ENCODE measurements at regions not wholly inside any gene's neighbourhood (a gene's known extent, or its start where the extent isn't known, plus 50 kb on each side); places are given as distances from the start of the nearest gene placed in this dataset.
A peak's percentile ranks its signal among the peaks of the same experiment; 100 is the strongest.

GRCh38 chr19:29404951-29405727, 120.7 kb upstream of the VSTM2B start:
- Histone ChIP-seq H3K4me3 (no peak overlapping the region), H3K27ac (peak overlapping the region in 2 of 4 donors; percentile 13 to 31), H3K4me1 (no peaks in the 10 kb centered on the region), H3K27me3 (no peaks in the 10 kb centered on the region), H3K9me3 (no peaks in the 10 kb centered on the region), H3K36me3 (no peaks in the 10 kb centered on the region)
- TF ChIP-seq, protein P1, sequence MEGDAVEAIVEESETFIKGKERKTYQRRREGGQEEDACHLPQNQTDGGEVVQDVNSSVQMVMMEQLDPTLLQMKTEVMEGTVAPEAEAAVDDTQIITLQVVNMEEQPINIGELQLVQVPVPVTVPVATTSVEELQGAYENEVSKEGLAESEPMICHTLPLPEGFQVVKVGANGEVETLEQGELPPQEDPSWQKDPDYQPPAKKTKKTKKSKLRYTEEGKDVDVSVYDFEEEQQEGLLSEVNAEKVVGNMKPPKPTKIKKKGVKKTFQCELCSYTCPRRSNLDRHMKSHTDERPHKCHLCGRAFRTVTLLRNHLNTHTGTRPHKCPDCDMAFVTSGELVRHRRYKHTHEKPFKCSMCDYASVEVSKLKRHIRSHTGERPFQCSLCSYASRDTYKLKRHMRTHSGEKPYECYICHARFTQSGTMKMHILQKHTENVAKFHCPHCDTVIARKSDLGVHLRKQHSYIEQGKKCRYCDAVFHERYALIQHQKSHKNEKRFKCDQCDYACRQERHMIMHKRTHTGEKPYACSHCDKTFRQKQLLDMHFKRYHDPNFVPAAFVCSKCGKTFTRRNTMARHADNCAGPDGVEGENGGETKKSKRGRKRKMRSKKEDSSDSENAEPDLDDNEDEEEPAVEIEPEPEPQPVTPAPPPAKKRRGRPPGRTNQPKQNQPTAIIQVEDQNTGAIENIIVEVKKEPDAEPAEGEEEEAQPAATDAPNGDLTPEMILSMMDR (IDR thresholded peaks at IDR 0.05): no peak
- TF ChIP-seq POLR2A (IDR thresholded peaks at IDR 0.05): no peak
- DNase-seq: no peak

DNA sequence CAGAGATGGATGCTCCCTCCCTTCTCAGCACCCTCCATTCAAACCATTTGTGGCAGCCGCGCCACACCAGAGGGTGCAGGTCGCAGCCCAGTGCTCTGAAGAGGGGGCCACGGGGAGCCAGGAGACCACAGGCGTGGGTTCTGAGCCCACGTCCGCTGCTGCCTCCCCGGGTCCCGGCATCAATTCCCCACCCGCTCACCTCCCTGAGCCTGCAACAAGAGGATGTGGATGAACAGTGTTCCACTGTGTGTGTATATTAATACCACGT, 120.1 kb upstream of the VSTM2B start:
- H3K4me1 ChIP-seq: no peaks in the 10 kb centered on the region
- TF ChIP-seq, protein P1 (IDR thresholded peaks at IDR 0.05): no peak
- no peak for TF ChIP-seq POLR2A (IDR thresholded peaks at IDR 0.05)

GRCh38 chr19:29409076-29409862, 116.5 kb upstream of the VSTM2B start:
- no peak for DNase-seq
- no peak overlapping the region for H3K27ac ChIP-seq

More for the DNA sequence above, 120.1 kb upstream of the VSTM2B start:
- Histone ChIP-seq H3K27me3 (no peaks in the 10 kb centered on the region), H3K9me3 (no peaks in the 10 kb centered on the region), H3K27ac (peak overlapping the region in 2 of 4 donors; percentile 13 to 31), H3K4me3 (no peak overlapping the region), H3K36me3 (no peaks in the 10 kb centered on the region)
- DNase-seq: no peak

DNA sequence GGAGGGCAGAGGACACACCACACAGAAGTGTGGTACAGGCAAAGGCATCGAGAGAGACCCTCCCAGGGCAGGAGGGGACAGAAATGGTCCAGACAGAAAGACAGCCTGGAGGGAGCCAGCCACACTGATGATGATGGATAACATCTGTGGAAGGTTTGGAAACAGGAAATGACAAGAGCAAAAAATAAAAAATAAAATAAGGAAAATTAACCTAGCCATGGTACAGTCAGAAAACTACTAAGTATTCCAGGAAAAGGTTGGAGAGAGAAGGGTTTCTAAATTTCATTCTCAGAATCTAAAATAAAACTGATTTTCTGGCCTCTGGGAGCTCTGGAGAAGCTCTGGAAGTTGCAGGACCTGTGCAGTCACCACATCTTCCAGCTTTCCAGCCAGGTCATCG, 115.2 kb upstream of the VSTM2B start:
- Histone ChIP-seq H3K4me1 (no peaks in the 10 kb centered on the region), H3K4me3 (no peak overlapping the region), H3K27ac (no peak overlapping the region), H3K9me3 (no peaks in the 10 kb centered on the region), H3K27me3 (no peaks in the 10 kb centered on the region), H3K36me3 (no peaks in the 10 kb centered on the region)
- DNase-seq: no peak
- TF ChIP-seq, protein P1 (IDR thresholded peaks at IDR 0.05): no peak
- no peak for TF ChIP-seq POLR2A (IDR thresholded peaks at IDR 0.05)

More at GRCh38 chr19:29409076-29409862, 116.5 kb upstream of the VSTM2B start:
- Histone ChIP-seq H3K27me3 (no peaks in the 10 kb centered on the region), H3K4me3 (no peak overlapping the region), H3K36me3 (no peaks in the 10 kb centered on the region), H3K4me1 (no peaks in the 10 kb centered on the region), H3K9me3 (no peaks in the 10 kb centered on the region)
- TF ChIP-seq POLR2A (IDR thresholded peaks at IDR 0.05): no peak
- TF ChIP-seq, protein P1 (IDR thresholded peaks at IDR 0.05): no peak

- TF ChIP-seq POLR2A (IDR thresholded peaks at IDR 0.05): no peak
- TF ChIP-seq, protein P1 (IDR thresholded peaks at IDR 0.05): no peak
- Histone ChIP-seq H3K36me3 (no peaks in the 10 kb centered on the region), H3K27ac (no peak overlapping the region), H3K27me3 (no peaks in the 10 kb centered on the region), H3K4me3 (no peak overlapping the region), H3K4me1 (no peaks in the 10 kb centered on the region), H3K9me3 (no peaks in the 10 kb centered on the region)
- no peak for DNase-seq
Observed at GRCh38 chr19:29411113-29411581, 114.6 kb upstream of the VSTM2B start.

Data from Peyer's patch (tissue), 4 donors.